Uterus (tissue), 3 donors: ENCODE measurements at regions not wholly inside any gene's neighbourhood (a gene's known extent, or its start where the extent isn't known, plus 50 kb on each side); places are given as distances from the start of the nearest gene placed in this dataset.

Source experiments
- DNase-seq, 2 donors: peaks; one replicate each; pipeline ENCODE4 v3.0.0-alpha.2; 2019 to 2020
- H3K27ac ChIP-seq, 2 donors: fragments of 200-600 bp; sonication (generic); 1 replicate in 1 of 2; 2 replicates in 1 of 2; pipeline ENCODE4 v1.5.1; 2016 to 2018
- H3K27me3 ChIP-seq, 2 donors: fragments of 200-600 bp; sonication (generic); one replicate each; pipeline ENCODE4 v1.5.1; 2018 to 2019; ENCODE audit warnings: control low read depth in 1 of 2
- H3K36me3 ChIP-seq, 2 donors: fragments of 200-600 bp; sonication (generic); one replicate each; pipeline ENCODE4 v1.5.1; 2019; ENCODE audit warnings: control low read depth in 1 of 2
- H3K4me1 ChIP-seq, 2 donors: fragments of 200-600 bp; sonication (generic); one replicate each; pipeline ENCODE4 v1.5.1; 2018 to 2019; ENCODE audit warnings: control low read depth in 1 of 2
- H3K4me3 ChIP-seq, 2 donors: fragments of 200-600 bp; sonication (generic); 1 replicate in 1 of 2; 2 replicates in 1 of 2; pipeline ENCODE4 v1.5.1; 2018 to 2019; ENCODE audit warnings: mild to moderate bottlenecking in 1 of 2
- H3K9me3 ChIP-seq, 2 donors: fragments of 200-600 bp; sonication (generic); one replicate each; pipeline ENCODE4 v1.5.1; 2019; ENCODE audit warnings: control low read depth in 1 of 2
- CTCF ChIP-seq, 4 experiments: fragments of 200-600 bp in 2 of 4; fragments of 450-650 bp in 2 of 4; sonication (generic) in 2 of 4; IDR thresholded peaks; one replicate each; pipeline ENCODE4 v1.5.1; 2016 to 2019; ENCODE audit warnings: antibody characterized with exemption in 4 of 4, mild to moderate bottlenecking in 2 of 4, moderate library complexity in 1 of 4
- POLR2A ChIP-seq, 2 donors: fragments of 450-650 bp; IDR thresholded peaks; one replicate each; pipeline ENCODE4 v1.6.1; 2016; ENCODE audit warnings: antibody characterized with exemption in 2 of 2, mild to moderate bottlenecking in 1 of 2, moderate library complexity in 1 of 2
- intact Hi-C: fragments of 100-400 bp; cut with DNase I; formaldehyde crosslinking; loops from one replicate; pipeline ENCODE4 v1.15.1; 2023; ENCODE audit warnings: low total_unique reads
- donor health status: DM: yes; HTN: yes; CAD: no.

DNA sequence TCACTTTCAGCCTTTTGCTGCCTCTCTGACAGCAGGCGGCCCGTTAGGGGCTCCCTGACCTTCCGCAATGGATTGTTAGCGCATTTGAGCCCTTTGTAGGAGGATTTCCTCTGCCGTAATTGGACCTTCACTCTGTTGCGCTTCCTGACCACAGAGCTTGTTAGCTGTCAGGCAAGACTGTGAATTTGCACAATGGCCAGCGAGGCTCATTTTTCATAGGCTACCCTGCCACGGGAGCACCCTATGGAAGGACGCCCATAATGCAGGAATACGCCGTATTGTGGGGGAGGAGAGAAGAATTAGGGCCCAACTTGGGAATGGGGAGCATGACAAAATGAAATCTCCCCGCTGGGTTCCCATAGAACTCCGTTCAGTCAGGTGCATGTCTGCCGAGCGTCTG lies 205.2 kb upstream of the NLRP1 start:
- no peak for TF ChIP-seq CTCF (IDR thresholded peaks at IDR 0.05)
- TF ChIP-seq POLR2A (IDR thresholded peaks at IDR 0.05) = no peak
- Histone ChIP-seq H3K27ac (no peak overlapping the region), H3K27me3 (no peaks in the 10 kb centered on the region), H3K4me1 (no peaks in the 10 kb centered on the region), H3K36me3 (no peaks in the 10 kb centered on the region), H3K4me3 (no peak overlapping the region), H3K9me3 (no peaks in the 10 kb centered on the region)
- intact Hi-C loops = no loop called here
- DNase-seq = no peak

DNA sequence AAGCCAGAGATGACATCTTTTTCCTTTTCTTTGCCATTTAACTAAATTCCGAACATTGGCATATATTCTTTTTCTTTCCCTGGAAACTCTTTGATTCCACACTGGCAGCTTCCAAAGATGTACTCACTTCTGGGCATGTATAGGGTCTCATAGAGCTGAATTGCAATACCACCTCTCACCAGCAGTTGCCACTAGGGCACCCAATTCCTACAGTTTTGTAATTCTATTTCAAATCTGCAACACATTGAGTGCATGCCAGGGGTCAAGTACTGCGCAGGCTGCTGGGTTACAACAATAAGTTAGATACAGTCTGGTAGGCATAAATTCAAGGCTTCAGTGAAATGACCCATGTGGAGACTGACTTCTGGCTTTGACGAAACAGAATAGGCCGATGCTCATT lies 208.8 kb upstream of the NLRP1 start:
- TF ChIP-seq POLR2A (IDR thresholded peaks at IDR 0.05) (no peak), CTCF (IDR thresholded peaks at IDR 0.05) (no peak)
- Histone ChIP-seq H3K9me3 (no peaks in the 10 kb centered on the region), H3K4me1 (no peaks in the 10 kb centered on the region), H3K4me3 (no peak overlapping the region), H3K36me3 (no peaks in the 10 kb centered on the region), H3K27ac (no peak overlapping the region), H3K27me3 (no peaks in the 10 kb centered on the region)
- intact Hi-C loops = no loop called here
- no peak for DNase-seq

GRCh38 chr17:5793899-5794298 lies 209.6 kb upstream of the NLRP1 start:
- H3K4me1 ChIP-seq = no peaks in the 10 kb centered on the region
- no peak for DNase-seq
- intact Hi-C loops = no loop called here
- H3K9me3 ChIP-seq = no peaks in the 10 kb centered on the region
- no peak for TF ChIP-seq CTCF (IDR thresholded peaks at IDR 0.05)
- TF ChIP-seq POLR2A (IDR thresholded peaks at IDR 0.05) = no peak
- no peak overlapping the region for H3K4me3 ChIP-seq
- H3K27ac ChIP-seq = no peak overlapping the region
- no peaks in the 10 kb centered on the region for H3K36me3 ChIP-seq
- no peaks in the 10 kb centered on the region for H3K27me3 ChIP-seq

DNA sequence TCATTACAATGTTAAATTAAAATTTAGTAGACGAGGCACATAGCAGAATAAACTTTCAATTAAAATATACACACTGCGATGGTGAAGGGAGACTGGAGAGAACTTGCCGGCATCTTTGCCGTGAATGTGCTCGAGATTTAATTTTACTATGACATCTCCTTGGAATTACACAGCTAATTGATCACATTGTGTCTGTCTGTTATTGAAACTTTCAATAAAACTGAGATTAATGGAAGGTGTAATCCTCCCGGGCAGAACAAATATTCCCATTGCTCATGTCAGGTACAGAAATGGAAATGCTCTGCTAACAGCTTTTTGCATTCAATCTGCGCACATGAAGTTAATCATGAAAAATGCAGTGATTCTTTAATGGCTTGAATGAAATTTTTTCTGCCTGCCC lies 210.1 kb upstream of the NLRP1 start:
- no peaks in the 10 kb centered on the region for H3K9me3 ChIP-seq
- TF ChIP-seq POLR2A (IDR thresholded peaks at IDR 0.05) = no peak
- no peak for TF ChIP-seq CTCF (IDR thresholded peaks at IDR 0.05)
- DNase-seq = no peak
- H3K4me3 ChIP-seq = no peak overlapping the region
- intact Hi-C loops = no loop called here
- H3K27me3 ChIP-seq = no peaks in the 10 kb centered on the region
- H3K4me1 ChIP-seq = no peaks in the 10 kb centered on the region
- H3K36me3 ChIP-seq = no peaks in the 10 kb centered on the region
- no peak overlapping the region for H3K27ac ChIP-seq

DNA sequence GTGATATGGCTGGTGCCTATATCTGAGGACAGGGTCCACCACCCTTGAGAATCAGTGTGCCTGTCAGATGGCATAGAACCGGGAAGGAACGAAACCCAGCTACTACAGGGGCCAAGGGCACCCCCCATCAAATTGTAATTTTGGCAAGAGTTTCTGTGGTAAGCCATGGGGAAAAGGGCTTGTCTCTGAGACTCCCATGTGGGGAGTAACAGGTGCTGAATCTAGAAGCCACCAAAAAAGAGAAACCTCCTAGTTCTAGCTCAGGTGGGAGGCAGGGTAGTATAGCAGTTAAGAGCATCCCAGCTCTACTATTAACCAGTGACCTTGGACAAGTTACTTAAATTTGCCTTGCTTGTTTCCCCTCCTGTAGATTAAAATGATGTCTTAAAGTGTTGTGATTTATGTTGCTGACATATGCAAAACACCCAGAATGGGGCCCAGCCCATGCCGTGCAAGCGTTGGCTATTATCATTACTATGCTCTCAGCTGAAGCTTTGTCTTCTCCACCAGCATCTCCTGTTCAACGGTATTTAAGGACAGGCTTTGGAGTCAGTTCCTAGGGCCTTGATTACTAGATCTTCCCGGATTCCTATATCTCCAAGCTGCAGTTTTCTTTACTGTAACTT lies 210.7 kb upstream of the NLRP1 start:
- H3K4me3 ChIP-seq = no peak overlapping the region
- H3K27ac ChIP-seq = no peak overlapping the region
- DNase-seq = no peak
- TF ChIP-seq POLR2A (IDR thresholded peaks at IDR 0.05) (no peak), CTCF (IDR thresholded peaks at IDR 0.05) (no peak)
- no peaks in the 10 kb centered on the region for H3K9me3 ChIP-seq
- no peaks in the 10 kb centered on the region for H3K27me3 ChIP-seq
- intact Hi-C loops = no loop called here
- H3K36me3 ChIP-seq = no peaks in the 10 kb centered on the region
- H3K4me1 ChIP-seq = no peaks in the 10 kb centered on the region
